ENCODE measurements at regions not wholly inside any gene's neighbourhood (a gene's known extent, or its start where the extent isn't known, plus 50 kb on each side); places are given as distances from the start of the nearest gene placed in this dataset.

GRCh38 chr20:50345712-50346373 is 155.2 kb downstream of the CEBPB start:
- TF ChIP-seq POLR2A (IDR thresholded peaks at IDR 0.05; ENCODE audit: low read length) (no peak), GATA1 (IDR thresholded peaks at IDR 0.05; ENCODE audit: low read depth, low read length) (no peak)
